HG03175 (cell line): ENCODE measurements at regions not wholly inside any gene's neighbourhood (a gene's known extent, or its start where the extent isn't known, plus 50 kb on each side); places are given as distances from the start of the nearest gene placed in this dataset.
"Not testable (repeated sequence)": the region's sequence is repeated elsewhere in the genome, so short reads cannot be mapped to it uniquely, and the experiment has no call there.

Source experiments
- ATAC-seq: cut with Tn5 transposase; IDR thresholded peaks from one replicate; pipeline ENCODE4 v1.9.1; 2021; ENCODE audit warnings: mild to moderate bottlenecking, moderate library complexity; ENCODE audit not compliant: unreplicated experiment

DNA sequence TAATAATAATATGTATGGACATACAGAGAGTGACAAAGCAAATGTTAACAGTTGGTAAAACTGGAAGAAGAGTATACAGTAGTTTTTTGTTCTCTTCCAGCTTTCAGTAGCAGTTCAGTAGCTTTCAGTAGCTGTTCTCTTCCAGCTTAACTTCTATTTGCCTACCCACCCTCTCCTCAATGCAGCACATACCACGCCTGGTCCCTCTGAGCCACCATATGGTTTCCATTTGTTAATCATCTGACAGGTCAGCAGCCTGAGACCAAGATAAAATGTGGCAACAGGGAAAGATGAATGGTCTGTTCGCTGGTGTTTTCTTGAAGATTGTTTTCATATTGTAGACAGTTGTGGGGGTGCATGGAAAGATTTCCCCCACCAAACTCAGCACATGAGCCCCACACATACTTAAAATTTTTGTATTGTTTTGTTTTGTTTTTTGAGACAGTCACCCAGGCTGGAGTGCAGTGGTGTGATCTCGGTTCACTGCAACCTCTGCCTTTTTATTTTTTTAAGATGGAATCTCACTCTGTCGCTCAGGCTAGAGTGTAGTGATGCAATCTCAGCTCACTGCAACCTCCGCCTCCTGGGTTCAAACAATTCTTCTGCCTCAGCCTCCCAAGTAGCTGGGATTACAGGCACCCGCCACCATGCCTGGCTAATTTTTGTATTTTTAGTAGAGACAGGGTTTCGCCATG is 56.8 kb downstream of the ATP6V0E2 start:
- not testable (repeated sequence) for ATAC-seq

DNA sequence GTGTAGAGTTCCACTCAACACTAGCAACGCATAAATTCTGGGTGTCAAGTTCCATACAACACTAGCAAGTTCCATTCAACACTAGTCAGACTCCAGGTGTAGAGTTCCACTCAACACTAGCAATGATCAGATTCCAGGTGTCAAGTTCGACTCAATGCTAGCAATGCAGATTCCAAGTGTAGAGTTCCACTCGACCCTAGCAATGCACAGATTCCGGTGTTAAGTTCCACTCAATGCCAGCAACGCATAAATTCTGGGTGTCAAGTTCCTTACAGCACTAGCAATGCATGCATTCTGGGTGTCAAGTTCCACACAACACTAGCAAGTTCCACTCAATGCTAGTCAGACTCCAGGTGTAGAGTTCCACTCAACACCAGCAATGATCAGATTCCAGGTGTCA is 60.0 kb downstream of the ATP6V0E2 start:
- not testable (repeated sequence) for ATAC-seq

DNA sequence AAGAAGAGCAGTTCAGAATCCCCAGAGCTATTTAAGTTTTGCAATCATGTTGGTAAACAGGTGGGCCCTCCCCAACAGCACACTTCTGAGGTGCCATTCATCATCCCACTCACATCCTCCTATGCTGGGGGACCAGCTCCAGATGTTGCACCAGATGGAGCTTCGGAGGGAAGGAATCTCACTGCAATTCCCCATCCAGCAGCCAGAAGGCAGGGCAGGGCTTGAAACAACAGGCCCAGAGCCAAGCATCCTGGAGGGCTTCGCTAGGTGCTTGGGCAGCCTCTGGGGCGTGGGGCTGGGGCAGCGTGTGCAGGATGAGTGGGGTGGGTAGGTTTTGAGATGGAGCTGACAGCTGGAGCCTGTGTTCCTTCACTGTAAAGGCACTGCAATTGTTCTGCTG is 73.6 kb downstream of the ATP6V0E2 start:
- not testable (repeated sequence) for ATAC-seq

DNA sequence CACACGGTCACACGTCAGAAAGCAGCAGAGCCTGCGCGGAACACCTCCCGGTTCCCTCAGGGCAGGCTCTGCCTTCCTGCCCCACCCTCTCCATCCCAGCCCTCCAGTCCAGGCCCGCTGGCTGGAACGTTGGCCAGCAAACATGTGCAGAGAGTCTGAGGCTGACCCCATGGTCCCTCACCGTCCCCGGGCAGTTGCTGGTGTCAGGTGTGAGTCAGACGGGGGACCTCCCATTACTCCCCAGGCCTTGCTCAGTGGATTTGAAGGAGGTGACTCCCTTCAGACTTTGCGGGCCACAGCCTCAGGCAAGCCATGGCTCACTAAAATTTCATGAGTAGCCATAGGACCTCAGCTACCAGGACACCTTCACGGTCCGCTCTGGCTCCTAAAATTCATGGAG is 74.7 kb downstream of the ATP6V0E2 start:
- not testable (repeated sequence) for ATAC-seq

DNA sequence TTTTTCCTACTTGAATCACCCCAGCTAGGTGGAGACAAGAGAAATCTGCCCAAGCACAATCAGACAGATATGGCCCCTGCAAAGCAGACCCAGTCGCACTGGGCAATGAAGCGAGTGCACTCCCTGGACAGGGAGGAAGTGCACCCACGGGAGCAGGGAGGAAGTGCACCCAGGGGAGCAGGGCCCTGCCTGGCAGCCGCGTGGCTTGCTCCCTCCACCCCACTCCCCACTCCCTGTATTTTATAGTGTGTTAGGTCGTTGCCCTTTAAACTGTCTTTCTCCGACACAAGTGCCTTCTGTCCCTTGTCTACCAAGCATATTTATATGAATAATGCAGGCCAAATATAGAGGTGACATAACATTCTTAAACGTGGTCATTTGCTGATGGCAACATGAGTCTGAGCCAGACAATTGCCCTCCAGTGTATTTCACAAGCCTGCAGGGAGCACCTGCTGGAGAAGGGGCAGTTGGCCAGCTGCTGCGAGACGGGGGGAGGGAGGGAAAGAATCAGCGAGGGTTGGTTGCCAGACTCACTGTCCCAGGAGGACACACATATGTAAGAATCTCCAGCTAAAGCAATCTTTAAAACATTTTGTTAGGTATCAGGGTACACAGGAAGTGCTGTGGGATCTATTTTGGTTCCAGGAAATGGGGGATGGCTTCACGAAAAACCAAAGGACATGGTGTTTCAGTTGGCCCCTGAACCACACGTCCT is 76.3 kb downstream of the ATP6V0E2 start:
- peak; percentile 56 for ATAC-seq

DNA sequence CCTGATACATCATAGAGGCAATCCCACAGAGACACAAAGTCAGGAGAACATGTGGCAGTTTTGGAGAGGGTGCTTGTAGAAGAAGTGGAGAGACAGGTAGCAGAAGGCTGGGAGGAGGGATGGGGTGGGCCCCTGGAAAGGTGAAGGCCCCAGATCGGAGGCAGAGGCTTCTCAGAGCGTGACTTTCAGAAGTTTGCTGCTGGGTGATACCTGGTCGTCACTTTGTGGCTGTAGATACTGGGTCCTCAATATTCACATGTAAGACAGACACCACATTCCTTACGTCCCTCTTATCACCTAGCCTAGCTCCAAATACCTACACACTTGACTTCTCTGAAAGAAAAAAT is 76.8 kb downstream of the ATP6V0E2 start:
- ATAC-seq: peak; percentile 32

DNA sequence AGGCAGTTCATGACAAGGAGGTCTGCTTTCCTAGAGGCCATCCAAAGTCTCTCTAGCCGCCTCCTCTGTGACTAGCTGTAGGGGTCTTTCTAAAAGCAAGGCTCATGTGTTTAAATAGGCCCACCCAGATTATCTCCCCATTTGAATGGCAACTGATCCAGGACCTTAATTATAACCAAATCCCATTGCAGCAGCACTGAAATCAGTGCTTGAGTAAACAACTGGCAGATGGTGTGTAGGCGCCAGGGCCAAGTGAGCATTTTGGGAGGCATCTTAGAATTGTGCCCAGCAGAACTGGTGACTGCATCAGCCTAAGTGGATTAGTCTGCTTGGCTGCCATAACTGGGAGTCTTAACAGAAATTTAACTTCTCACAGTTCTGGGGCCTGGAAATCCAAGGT is 77.8 kb downstream of the ATP6V0E2 start:
- not testable (repeated sequence) for ATAC-seq

DNA sequence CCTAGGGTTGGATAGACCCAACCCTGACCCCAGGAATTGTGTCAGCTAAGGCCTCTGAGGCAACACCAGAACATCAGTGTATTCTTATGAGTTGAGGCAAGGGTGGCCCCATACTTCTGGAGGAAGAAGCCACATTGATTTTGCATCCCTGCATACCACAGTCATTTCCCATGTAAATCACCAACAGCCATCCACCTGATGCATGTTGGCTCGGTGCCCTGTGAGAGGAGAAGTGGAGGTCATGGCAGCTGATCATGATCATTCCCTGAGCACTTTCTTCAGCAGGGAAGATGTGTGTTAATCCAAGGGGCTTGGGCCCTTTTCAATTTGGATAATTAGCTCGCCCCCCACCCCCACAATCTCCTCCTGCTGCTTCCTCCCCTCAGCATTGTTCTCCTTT is 85.1 kb downstream of the ATP6V0E2 start:
- ATAC-seq: not testable (repeated sequence)

DNA sequence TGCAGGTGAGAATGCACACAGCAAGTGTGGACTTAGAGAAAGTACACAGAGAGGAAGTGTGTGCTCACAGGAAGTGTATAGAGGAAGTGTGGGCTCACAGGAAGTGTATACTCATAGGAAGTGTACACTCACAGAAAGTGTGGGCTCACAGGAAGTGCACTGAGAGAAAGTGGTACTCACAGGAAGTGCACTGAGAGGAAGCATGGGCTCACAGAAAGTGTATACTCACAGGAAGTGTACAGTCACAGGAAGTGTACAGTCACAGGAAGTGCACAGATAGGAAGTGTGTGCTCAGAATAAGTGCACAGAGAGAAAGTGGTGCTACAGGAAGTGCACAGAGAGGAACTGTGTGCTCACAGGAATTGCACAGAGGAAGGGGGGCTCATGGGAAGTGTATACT is 87.1 kb downstream of the ATP6V0E2 start:
- not testable (repeated sequence) for ATAC-seq

DNA sequence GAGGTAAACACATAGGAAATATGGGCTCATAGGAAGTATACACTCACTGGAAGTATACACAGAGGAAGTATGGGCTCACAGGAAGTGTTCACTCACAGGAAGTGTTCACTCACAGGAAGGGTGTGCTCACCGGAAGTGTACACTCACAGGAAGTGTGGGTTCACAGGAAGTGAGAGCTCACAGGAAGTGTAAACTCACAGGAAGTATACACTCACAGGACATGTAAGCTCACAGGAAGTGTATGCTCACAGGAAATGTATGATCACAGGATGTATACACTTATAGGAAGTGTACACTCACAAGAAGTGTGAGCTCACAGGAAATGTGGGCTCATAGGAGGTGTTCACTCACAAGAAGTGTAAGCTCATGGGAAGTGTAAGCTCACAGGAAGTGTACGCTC is 88.1 kb downstream of the ATP6V0E2 start:
- not testable (repeated sequence) for ATAC-seq

DNA sequence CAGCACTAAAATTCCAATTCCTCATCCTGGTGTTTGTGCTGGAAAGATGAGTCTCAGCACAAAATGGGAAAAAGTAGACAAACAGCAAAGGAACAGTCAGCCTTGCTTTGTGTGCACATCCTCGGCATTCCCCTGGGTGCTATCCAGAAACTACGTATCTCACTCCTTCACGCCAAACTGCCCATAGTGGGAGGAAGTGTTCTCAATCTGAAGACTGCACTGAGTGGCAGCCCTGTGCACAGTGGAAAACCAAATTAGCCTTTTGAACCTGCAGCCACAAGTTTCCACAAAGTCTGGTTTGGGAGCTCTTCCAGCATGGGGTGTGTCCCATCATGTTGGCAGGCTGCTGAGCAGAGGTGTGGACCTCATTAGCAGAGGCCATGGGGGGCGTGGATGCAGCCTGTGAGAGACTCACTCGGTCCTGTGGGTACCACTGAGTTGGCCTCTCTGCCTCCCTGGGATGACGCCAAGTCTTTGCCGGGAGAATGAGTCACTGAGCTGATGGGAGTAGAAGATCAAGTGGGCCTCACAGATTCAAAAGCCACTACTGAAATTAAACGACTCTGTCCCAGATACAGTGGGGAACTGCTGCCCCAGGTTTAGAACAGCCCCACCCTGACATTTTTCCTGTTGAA is 89.0 kb downstream of the ATP6V0E2 start:
- not testable (repeated sequence) for ATAC-seq

DNA sequence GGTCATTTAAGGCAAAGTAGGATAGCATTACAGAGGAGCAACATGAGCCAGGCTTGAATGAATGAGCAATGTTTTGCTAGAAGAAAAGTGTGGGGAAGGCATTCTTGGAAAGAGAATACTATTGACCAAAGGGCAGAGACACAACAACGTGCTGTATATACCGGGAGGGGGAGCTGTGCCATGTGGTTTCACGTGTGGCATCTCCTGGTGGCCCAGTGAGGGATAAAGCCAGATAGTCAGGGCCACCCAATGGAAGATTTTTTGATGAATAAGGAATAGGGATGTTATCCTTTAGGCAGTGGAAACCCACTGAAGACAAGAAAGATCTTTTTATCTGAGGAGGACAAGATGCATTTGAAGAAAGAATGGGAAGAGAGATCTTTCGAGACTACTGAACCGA is 90.2 kb downstream of the ATP6V0E2 start:
- ATAC-seq: not testable (repeated sequence)

DNA sequence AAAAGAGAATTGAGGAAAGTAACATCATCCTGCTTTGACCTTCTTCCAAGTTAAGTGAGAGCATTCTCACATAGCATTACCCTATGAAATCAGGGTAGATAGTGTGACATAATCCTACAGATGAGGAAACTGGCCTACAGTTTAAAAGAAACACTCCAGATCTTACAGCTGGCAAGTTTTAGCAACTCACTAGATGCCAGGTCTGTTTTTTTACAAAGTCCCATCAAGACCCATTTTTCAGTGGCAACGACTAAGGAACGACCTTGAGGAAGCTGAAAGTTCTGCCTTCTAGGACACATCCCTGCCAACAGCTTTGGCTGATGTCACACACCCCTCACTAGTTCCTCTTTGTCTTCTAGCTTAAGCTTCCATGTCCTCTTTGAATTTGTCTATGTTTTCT is 92.7 kb downstream of the ATP6V0E2 start:
- not testable (repeated sequence) for ATAC-seq

DNA sequence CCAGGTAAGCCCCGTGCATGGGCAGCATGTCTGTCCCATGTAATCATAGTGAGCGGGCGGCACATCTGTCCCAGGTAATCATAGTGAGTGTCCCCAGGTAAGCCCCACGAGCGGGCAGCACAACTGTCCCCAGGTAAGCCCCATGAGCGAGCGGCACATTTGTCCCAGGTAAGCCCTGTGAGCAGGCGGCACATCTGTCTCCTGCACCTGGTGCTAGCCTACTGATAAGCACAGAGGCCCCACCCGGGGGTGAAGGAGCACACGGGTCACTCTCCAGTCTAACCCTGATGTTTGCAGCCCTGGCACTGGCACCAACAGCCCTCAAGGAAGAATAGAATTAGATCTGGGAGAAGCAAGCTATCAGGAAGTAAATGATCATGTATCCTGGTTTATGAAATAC is 99.2 kb downstream of the ATP6V0E2 start:
- not testable (repeated sequence) for ATAC-seq

DNA sequence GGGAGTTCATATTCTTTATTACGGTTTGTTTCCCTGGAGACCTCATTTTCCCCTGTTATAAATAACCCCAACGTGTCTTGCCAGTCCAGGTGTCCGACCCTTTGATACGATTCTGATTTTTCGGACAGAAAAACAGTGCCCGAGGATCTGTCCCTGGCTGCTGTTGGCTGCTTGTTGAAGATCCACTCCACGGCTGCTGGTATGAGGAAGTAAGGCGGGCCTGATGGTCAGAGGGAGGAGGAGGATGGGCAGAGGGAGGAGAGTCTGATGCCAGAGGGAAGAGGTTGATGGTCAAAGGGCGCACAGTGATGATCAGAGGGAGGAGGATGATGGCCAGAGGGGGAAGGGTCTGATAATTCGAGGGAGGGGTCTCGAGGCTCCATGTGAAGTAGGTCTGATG is 99.9 kb downstream of the ATP6V0E2 start:
- not testable (repeated sequence) for ATAC-seq

DNA sequence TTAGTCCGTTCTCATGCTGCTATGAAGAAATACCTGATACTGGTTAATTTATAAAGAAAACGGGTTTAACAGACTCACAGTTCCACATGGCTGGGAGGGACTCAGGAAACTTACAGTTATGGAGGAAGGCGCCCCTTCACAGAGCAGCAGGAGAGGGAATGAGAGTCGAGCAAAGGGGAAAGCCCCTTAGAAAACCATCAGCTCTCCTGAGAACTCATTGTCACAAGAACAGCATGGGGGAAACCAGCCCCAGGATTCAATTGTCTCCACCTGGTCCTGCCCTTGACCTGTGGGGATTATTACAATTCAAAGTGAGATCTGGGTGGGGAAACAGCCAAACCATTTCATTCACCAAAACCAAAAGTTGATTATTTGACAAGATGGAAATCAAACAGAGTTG is 101.8 kb downstream of the ATP6V0E2 start:
- not testable (repeated sequence) for ATAC-seq

DNA sequence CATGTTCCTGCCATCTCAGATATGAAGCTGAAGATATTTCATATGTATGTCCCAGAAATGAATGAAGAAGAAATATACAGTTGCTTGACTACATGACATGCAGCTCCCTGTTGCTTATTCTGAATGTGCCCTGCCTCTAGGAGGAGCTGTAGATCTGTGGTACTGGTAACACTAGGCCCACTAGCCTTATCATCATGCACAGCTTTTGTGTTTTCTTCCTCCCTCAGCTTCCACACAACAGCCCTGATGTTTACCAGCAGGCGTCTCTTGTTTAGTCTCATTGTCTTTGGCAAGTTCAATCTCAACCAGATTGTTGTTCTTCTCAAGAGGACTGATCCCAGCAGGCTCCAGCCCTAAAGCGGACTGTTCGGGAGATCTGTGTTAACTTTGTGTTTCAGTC is 104.8 kb downstream of the ATP6V0E2 start:
- not testable (repeated sequence) for ATAC-seq

DNA sequence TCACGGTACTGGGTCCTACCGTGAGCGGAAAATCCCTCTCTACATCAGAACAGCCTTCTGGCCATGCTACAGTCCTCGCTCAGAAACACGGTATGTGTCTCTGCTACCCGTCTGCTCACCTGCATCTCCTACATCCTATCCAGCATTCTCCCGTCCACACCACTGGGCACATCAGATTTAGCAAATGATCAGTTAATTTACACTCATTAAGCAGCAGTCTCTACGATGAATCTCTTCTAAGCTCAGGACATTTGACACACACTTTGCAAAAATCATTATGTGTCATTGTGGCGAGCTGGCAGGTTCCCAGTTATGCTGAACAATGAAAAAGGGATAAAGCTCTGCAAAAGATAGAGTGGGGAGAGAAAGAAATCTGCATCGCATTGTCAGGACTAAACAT is 105.2 kb downstream of the ATP6V0E2 start:
- not testable (repeated sequence) for ATAC-seq

DNA sequence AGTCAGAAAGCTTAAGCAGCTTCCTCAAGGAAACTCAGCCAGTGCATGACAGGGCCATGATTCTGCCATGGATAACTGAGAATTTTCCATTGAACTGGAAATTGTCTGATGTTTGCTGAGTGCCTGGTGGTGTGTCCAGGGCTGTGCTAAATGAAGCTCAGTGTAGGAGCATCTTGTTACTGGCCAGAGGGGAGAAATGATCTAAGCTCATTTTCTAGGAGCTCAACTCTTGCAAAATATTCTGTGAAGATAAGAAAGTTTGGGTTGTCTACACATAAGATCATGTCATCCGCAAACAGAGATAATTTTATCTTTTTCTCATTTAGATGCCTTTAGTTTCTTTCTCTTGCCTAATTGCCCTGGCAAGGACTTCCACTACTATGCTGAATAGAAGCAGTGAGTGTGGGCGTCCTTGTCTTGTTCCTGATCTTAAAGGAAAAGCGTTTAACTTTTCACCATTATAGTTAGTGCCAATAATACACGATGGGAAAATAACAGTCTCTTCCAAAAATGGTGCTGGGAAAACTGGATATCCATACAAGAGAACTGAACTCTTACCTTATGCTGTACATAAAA is 108.9 kb downstream of the ATP6V0E2 start:
- ATAC-seq: not testable (repeated sequence)

DNA sequence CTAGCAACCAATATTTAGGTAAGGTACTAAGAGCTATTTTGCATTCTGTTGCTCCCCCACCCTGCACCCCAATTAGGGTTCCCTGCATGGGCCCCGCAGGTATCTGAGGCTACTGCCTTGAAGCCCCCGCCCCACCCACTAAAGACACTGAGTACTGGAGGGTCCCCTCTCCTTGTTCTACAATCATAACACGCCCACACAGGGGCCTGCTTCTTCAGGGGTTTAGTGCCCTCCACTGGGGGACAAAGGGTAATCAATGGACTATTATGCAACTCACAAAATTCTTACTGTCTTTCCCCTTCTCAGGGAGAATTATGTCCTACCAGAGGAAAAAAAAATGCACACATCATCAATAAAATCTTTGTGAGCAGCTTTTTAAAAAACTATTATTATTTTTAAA is 113.1 kb downstream of the ATP6V0E2 start:
- not testable (repeated sequence) for ATAC-seq

DNA sequence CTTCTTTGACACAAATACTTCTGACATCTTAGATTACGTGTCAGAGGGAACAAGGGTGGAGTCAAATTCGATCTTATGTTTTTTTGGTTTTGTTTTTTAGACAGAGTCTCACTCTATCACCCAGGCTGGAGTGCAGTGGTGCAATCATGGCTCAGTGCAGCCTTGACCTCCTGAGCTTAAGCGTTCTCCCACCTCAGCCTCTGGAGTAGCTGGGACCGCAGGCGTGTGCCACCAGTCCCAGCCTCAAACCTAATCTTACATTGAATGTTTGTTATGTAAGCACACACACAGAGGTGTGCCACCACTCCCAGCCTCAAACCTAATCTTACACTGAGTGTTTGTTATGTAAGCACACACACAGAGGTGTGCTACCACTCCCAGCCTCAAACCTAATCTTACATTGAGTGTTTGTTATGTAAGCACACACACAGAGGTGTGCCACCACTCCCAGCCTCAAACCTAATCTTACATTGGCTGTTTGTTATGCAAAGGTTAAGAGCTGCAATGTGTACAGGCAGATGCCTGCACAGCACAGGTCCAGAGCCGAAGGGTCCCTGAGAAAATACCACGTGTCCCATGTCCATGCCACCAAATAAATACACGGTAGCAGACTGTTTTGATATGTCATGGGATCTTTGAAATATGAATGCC is 118.0 kb downstream of the ATP6V0E2 start:
- ATAC-seq: not testable (repeated sequence)
